PFSK-1 (cell line): ENCODE measurements at regions not wholly inside any gene's neighbourhood (a gene's known extent, or its start where the extent isn't known, plus 50 kb on each side); places are given as distances from the start of the nearest gene placed in this dataset.

Experiments
- POLR2AphosphoS5 ChIP-seq: IDR thresholded peaks from 2 replicates; pipeline ENCODE4 v1.6.1; 2012; ENCODE audit warnings: low read depth, mild to moderate bottlenecking, control low read depth, low read length, moderate library complexity
- TF ChIP-seq, protein P1 (sequence below), 2 experiments: IDR thresholded peaks; 2 replicates each; pipeline versions ENCODE4 v1.6.1 to v1.8.0; 2011 to 2012; ENCODE audit warnings: low read depth in 2 of 2, low read length in 2 of 2, control low read depth in 1 of 2, inconsistent platforms in 1 of 2, mild to moderate bottlenecking in 1 of 2, moderate library complexity in 1 of 2; ENCODE audit not compliant: insufficient read depth in 1 of 2

DNA sequence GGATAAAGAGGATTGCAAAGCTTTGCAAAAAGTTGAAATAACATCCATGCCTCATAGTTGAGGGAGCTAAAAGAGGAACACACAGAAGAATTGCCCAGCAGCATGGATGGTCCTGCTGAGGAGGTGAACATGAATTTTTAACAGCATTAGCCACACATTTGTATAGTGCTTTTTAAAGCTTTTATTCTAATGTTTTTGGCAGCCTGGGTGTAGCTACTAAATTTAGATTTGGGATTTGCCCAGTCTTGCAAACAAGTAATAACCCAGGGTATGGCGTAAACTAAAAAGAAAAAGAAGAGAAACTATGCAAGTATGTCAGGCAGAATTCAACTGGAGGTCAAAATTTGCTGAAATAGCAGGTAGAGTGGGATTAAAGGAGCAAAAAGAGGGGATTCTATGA is 75.1 kb upstream of the PTPRK start:
- TF ChIP-seq POLR2AphosphoS5 = no peak
- TF ChIP-seq, protein P1, sequence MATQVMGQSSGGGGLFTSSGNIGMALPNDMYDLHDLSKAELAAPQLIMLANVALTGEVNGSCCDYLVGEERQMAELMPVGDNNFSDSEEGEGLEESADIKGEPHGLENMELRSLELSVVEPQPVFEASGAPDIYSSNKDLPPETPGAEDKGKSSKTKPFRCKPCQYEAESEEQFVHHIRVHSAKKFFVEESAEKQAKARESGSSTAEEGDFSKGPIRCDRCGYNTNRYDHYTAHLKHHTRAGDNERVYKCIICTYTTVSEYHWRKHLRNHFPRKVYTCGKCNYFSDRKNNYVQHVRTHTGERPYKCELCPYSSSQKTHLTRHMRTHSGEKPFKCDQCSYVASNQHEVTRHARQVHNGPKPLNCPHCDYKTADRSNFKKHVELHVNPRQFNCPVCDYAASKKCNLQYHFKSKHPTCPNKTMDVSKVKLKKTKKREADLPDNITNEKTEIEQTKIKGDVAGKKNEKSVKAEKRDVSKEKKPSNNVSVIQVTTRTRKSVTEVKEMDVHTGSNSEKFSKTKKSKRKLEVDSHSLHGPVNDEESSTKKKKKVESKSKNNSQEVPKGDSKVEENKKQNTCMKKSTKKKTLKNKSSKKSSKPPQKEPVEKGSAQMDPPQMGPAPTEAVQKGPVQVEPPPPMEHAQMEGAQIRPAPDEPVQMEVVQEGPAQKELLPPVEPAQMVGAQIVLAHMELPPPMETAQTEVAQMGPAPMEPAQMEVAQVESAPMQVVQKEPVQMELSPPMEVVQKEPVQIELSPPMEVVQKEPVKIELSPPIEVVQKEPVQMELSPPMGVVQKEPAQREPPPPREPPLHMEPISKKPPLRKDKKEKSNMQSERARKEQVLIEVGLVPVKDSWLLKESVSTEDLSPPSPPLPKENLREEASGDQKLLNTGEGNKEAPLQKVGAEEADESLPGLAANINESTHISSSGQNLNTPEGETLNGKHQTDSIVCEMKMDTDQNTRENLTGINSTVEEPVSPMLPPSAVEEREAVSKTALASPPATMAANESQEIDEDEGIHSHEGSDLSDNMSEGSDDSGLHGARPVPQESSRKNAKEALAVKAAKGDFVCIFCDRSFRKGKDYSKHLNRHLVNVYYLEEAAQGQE (IDR thresholded peaks at IDR 0.05; ENCODE audit: insufficient read depth in 1 of 2, low read depth in 2 of 2, low read length in 2 of 2) = no peak
